GM18868 (cell line): ENCODE measurements at regions not wholly inside any gene's neighbourhood (a gene's known extent, or its start where the extent isn't known, plus 50 kb on each side); places are given as distances from the start of the nearest gene placed in this dataset.
"Not testable (repeated sequence)": the region's sequence is repeated elsewhere in the genome, so short reads cannot be mapped to it uniquely, and the experiment has no call there.

Experiments used
- ATAC-seq: cut with Tn5 transposase; IDR thresholded peaks from one replicate; pipeline ENCODE4 v1.9.1; 2021; ENCODE audit warnings: mild to moderate bottlenecking, moderate library complexity; ENCODE audit not compliant: unreplicated experiment

DNA sequence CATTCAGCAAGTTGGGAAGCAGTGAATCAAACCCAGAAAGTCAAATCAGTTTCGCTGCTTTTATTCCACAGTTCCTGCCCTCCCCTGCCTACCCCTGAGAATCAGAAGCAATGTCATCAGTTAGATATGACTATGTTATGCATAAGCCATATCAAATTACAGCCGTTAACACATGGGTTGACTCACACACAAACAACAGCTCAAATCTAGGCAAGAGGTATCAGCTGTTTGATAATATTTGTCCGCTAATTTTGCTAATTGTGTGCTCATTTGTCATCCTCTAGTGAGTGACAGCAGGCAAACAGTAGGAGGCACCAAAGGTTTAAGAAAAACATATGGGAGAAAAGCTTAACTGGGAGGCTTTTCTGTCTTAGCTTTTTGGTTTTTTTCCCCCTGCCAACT lies 327.4 kb upstream of the CCL2 start:
- ATAC-seq: no peak

DNA sequence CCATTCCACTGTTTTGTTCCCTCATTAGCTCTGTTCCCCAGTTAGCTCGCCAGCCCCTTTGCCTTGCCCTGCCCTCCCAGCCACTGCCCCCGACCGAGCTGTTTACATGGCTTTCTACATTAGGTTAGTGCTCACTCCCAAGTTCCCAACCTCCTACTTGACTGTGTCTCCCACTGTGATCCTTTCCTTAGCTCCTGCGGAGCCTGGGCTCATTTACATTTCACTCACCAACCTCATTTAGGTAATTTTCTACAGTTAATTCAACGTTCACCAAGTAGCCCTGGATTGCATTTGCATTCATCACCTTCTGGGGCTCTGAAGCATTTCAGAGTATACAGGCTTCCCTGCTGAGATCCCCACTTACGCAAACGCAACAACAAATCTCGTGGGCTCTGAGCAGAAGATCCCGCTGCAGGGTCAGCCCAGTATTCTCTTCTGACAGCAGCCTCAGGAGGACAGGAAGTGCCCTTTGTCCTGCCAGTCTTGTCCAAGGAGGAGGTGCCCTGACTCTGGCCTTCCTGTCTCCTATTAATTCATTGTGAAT lies 325.8 kb upstream of the CCL2 start:
- no peak for ATAC-seq

GRCh38 chr17:33931148-33931814 lies 323.8 kb upstream of the CCL2 start:
- ATAC-seq: not testable (repeated sequence)

GRCh38 chr17:33932996-33933395 lies 322.1 kb upstream of the CCL2 start:
- ATAC-seq: no peak

DNA sequence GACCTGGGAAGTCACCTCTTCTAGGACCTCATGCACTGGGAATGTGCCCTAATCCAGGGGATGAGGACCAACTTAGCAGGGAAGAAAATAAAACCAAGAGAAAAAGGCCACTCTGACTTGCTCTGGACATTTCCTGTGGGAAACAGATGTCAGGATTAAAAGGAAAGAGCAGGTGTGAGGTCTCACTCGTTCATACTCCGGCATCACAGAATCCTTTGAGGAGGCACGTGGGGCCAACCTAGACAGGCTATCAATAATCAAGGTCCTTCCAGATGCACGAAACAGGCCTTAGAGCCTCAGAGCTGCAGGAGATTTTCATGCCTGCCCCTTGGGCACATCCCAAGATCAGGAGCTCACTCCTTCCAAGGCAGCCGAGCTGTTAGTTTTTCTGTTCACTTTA lies 321.5 kb upstream of the CCL2 start:
- no peak for ATAC-seq

- ATAC-seq: no peak
Measured at GRCh38 chr17:33934696-33935095, 320.4 kb upstream of the CCL2 start.

GRCh38 chr17:33935822-33936221 lies 319.3 kb upstream of the CCL2 start:
- no peak for ATAC-seq

DNA sequence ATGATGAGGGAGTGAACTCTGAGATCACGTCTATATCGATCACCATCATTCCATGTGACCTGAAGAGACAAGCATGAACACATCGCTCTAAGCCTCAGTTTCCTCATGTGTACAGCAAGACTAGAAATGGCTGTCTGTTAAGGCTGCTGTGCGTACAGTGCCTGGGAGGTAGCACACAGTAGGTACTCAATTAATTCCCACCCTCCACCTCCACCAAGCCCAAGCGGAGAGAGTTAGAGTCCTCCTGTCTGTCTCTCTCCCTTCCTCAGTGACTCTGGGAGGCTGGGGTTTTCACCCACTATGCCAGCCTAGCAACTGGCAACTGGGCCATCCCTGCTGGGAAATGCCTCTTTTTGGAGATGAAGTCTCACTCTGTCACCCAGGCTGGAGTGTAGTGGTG lies 318.3 kb upstream of the CCL2 start:
- no peak for ATAC-seq

GRCh38 chr17:33939959-33940358 lies 315.1 kb upstream of the CCL2 start:
- ATAC-seq: no peak

GRCh38 chr17:33940769-33941370 lies 314.2 kb upstream of the CCL2 start:
- ATAC-seq: no peak

GRCh38 chr17:33941744-33942143 lies 313.3 kb upstream of the CCL2 start:
- no peak for ATAC-seq

DNA sequence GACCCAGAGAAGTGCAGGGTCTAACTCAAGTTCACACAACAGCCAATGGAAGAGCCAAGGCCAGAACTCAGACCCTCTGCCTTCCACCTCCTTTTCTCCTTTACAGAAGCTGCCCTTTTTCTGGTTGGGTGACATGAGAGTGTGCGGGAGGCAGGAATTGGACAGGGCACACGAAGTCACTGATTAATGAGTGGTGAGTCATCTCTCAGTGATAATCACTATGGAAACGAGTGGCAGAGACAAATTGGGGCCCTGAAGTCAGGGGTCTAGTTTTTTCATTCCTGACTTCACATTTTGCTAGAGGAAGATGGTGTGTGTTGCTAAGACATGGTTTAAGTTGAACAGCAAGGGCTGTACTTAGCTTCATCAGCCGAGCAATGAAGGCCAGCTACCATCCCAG lies 312.7 kb upstream of the CCL2 start:
- no peak for ATAC-seq

DNA sequence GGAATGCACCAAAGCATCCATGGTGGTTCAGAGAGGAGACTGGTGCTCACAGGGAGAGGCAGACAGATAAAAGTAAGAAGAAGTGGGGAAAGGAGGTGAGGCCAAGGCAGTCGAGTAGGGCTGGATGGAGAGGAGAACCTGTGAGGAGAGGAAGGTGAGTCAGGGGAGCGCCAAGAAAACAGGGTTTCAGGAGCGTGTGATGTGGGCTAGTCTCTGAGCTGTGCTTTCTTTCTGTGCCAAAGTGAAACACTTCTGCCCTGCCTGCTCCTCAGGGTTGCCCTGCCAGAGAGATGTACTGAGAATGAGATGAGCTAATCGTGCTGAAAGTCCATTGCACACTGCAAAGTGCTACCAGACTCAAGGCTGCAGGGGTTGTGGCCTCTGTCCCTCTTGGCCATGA lies 310.7 kb upstream of the CCL2 start:
- no peak for ATAC-seq

- ATAC-seq: no peak
Measured at GRCh38 chr17:33944826-33945225, 310.3 kb upstream of the CCL2 start.

GRCh38 chr17:33945646-33946546 lies 309.2 kb upstream of the CCL2 start:
- ATAC-seq: no peak

DNA sequence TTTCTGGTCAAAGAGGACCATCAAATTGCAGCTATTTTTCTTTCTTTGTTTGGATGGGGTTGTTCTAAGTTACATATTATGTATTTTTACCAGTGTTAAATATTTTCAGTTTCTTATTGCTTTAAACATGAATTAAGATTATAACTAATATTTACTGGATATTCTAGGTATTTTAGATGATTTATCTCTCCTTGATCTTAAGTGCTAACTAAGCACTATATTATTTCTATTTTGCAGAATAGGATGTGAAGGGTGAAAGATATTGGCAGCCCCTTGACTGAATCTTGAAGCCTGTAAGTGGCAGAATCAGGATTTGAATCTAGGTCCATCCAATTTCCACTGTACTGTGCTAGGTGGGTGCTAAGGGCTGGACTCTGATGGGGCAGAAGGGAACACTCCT lies 307.3 kb upstream of the CCL2 start:
- ATAC-seq: no peak

DNA sequence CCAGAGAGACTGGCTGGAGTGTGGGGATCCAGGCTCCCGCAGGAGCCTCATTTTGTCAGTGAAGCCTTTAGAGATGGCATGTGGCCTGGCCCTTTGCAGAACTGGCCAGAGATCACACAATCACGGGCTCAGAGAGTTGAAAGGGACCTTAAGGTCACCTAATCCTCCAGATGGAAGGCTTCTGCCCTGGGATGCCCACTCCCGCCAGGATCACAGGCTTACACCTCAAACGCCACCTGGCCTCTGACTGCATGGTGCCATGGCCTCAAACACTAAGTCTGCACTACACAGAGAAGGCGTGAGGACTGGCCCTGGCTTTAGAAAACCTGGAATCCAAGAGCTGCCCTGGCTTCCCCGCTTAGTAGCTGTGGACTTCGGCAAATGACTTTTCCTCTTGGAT lies 306.8 kb upstream of the CCL2 start:
- no peak for ATAC-seq

DNA sequence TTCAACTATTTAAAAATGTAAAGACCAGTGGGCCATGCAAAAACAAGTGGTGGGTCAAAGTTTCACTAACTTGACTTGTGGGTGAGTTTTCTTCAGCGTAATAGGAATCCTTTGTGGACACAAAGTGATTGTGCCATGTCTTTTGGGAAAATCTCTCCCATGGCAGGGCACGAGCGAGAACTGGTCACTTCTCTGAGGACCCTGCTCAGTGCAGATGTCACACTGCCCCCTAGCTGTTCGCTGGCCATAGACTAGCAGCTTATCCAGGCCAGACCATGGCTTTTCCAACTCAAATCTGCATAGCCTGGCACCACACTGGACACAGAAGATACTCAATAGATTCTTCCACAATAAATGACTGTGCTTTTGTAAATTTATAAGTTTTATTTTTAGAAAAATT lies 306.0 kb upstream of the CCL2 start:
- ATAC-seq: no peak

DNA sequence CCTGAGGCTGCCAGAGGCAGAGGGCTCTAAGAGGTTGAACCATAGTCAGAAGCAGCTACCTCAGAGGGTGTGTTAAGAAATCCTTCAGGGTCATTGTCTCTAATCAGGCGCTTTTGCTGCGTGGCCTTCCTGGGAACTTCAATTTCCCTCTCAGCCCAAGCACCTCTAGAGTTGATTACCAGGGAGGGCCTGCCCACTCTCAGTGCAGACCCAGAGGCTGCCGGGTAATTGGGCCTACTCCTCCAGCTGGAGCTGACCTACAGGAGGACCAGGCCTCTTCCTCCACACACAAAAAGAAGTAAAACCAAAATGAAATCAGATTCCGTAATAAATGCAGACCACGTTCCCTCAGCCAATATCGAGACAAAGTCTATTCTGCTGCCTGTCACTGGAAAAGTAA lies 305.0 kb upstream of the CCL2 start:
- no peak for ATAC-seq

- ATAC-seq: no peak
Measured at GRCh38 chr17:33952425-33952824, 302.7 kb upstream of the CCL2 start.

DNA sequence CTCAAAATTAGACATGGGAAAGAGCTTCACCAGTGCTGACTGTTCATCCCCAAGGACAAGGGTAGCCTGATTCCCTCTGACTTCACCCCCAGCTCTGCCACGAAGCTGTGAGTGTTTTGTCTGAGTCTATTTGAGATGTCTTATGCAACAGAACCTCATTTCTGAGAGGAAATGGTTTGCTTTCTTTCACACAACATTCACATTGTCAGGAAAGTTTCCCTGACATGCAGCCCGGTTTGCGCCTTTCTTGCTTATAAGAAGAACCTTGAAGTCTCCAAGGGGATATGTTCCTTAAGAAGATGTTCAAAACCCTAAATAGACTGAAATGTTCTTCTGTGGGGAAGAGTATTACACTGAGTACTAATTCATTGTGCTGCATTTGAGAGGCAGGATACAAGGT lies 300.5 kb upstream of the CCL2 start:
- no peak for ATAC-seq

DNA sequence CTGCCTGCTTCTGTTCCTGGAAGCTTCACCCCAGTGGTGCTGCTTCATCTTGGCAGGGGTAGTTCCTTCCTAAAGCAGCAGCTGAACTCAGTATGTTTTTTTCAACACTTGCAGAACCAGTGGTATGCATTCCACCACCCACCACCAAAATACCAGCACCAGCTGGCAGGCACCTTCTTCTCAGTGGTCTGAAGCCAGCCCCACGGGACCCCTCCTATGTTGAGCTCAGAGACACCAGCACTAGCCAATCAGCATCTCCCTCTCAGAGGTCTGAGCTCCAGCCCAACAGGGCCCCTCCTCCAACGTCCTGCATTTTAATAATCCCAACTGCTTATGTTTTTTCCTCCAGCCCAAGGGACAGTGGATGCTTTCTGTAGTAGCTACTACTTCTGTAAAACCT lies 299.6 kb upstream of the CCL2 start:
- ATAC-seq: no peak
